ENCODE measurements at regions not wholly inside any gene's neighbourhood (a gene's known extent, or its start where the extent isn't known, plus 50 kb on each side); places are given as distances from the start of the nearest gene placed in this dataset.

GRCh38 chr15:37731146-37731746, 203.2 kb upstream of the TMCO5A start:
- Histone ChIP-seq H3K27ac (no peak overlapping the region), H3K9ac (ENCODE audit: low read depth in 2 of 2, low read length in 2 of 2) (no peak overlapping the region), H3K36me3 (no peaks in the 10 kb centered on the region), H3K27me3 (no peaks in the 10 kb centered on the region), H3K4me3 (no peak overlapping the region), H3K9me3 (no peaks in the 10 kb centered on the region), H3K4me1 (no peaks in the 10 kb centered on the region)
- intact Hi-C loops (cut with DNase I): no loop called here
- no peak for DNase-seq
- no peak for TF ChIP-seq CTCF (IDR thresholded peaks at IDR 0.05)

- H3K4me3 ChIP-seq: no peak overlapping the region
- no peaks in the 10 kb centered on the region for H3K27me3 ChIP-seq
- no peaks in the 10 kb centered on the region for H3K4me1 ChIP-seq
- H3K27ac ChIP-seq: no peak overlapping the region
- intact Hi-C loops (cut with DNase I): no loop called here
- no peak for DNase-seq
- H3K9me3 ChIP-seq: no peaks in the 10 kb centered on the region
- H3K9ac ChIP-seq (ENCODE audit: low read depth in 2 of 2, low read length in 2 of 2): no peak overlapping the region
- no peaks in the 10 kb centered on the region for H3K36me3 ChIP-seq
- no peak for TF ChIP-seq CTCF (IDR thresholded peaks at IDR 0.05)
These were observed 200.8 kb upstream of the TMCO5A start for GRCh38 chr15:37733628-37734027.

- Histone ChIP-seq H3K36me3 (no peaks in the 10 kb centered on the region), H3K27me3 (no peaks in the 10 kb centered on the region), H3K9me3 (no peaks in the 10 kb centered on the region), H3K27ac (no peak overlapping the region), H3K9ac (ENCODE audit: low read depth in 2 of 2, low read length in 2 of 2) (no peak overlapping the region), H3K4me3 (no peak overlapping the region), H3K4me1 (no peaks in the 10 kb centered on the region)
- no peak for TF ChIP-seq CTCF (IDR thresholded peaks at IDR 0.05)
- intact Hi-C loops (cut with DNase I): no loop called here
- no peak for DNase-seq
These were observed 193.8 kb upstream of the TMCO5A start for GRCh38 chr15:37740623-37741141.

- no peaks in the 10 kb centered on the region for H3K27me3 ChIP-seq
- H3K27ac ChIP-seq: no peak overlapping the region
- H3K9ac ChIP-seq (ENCODE audit: low read depth in 2 of 2, low read length in 2 of 2): no peak overlapping the region
- intact Hi-C loops (cut with DNase I): no loop called here
- H3K4me1 ChIP-seq: no peaks in the 10 kb centered on the region
- no peaks in the 10 kb centered on the region for H3K36me3 ChIP-seq
- no peaks in the 10 kb centered on the region for H3K9me3 ChIP-seq
- H3K4me3 ChIP-seq: no peak overlapping the region
- no peak for DNase-seq
- TF ChIP-seq CTCF (IDR thresholded peaks at IDR 0.05): no peak
These were observed 190.6 kb upstream of the TMCO5A start for GRCh38 chr15:37743826-37744225.

GRCh38 chr15:37744521-37744920, 189.9 kb upstream of the TMCO5A start:
- no peak for DNase-seq
- Histone ChIP-seq H3K36me3 (no peaks in the 10 kb centered on the region), H3K4me1 (no peaks in the 10 kb centered on the region), H3K4me3 (no peak overlapping the region), H3K9me3 (no peaks in the 10 kb centered on the region), H3K27me3 (no peaks in the 10 kb centered on the region), H3K27ac (no peak overlapping the region), H3K9ac (ENCODE audit: low read depth in 2 of 2, low read length in 2 of 2) (no peak overlapping the region)
- intact Hi-C loops (cut with DNase I): no loop called here
- no peak for TF ChIP-seq CTCF (IDR thresholded peaks at IDR 0.05)
